HG03159 (cell line): ENCODE measurements at regions not wholly inside any gene's neighbourhood (a gene's known extent, or its start where the extent isn't known, plus 50 kb on each side); places are given as distances from the start of the nearest gene placed in this dataset.

Experiments used
- ATAC-seq: cut with Tn5 transposase; IDR thresholded peaks from one replicate; pipeline ENCODE4 v1.9.1; 2021; ENCODE audit warnings: mild to moderate bottlenecking, moderate library complexity; ENCODE audit not compliant: unreplicated experiment

- no peak for ATAC-seq
Measured at GRCh38 chr19:31402529-31403316, 53.5 kb upstream of the TSHZ3 start.

GRCh38 chr19:31406106-31406505 is 56.9 kb upstream of the TSHZ3 start:
- no peak for ATAC-seq

GRCh38 chr19:31408460-31409124 is 59.4 kb upstream of the TSHZ3 start:
- no peak for ATAC-seq

GRCh38 chr19:31413353-31413752 is 64.1 kb upstream of the TSHZ3 start:
- ATAC-seq: no peak

GRCh38 chr19:31415322-31415721 is 66.1 kb upstream of the TSHZ3 start:
- ATAC-seq: no peak

- no peak for ATAC-seq
Measured at GRCh38 chr19:31416548-31416947, 67.3 kb upstream of the TSHZ3 start.

- no peak for ATAC-seq
Measured at GRCh38 chr19:31418055-31418454, 68.8 kb upstream of the TSHZ3 start.

GRCh38 chr19:31418692-31419430 is 69.6 kb upstream of the TSHZ3 start:
- no peak for ATAC-seq

GRCh38 chr19:31419871-31420445 is 70.7 kb upstream of the TSHZ3 start:
- no peak for ATAC-seq

GRCh38 chr19:31421082-31421481 is 71.8 kb upstream of the TSHZ3 start:
- ATAC-seq: no peak

GRCh38 chr19:31421856-31422255 is 72.6 kb upstream of the TSHZ3 start:
- no peak for ATAC-seq

GRCh38 chr19:31423896-31424295 is 74.7 kb upstream of the TSHZ3 start:
- no peak for ATAC-seq

- no peak for ATAC-seq
Measured at GRCh38 chr19:31424861-31425620, 75.8 kb upstream of the TSHZ3 start.

- no peak for ATAC-seq
Measured at GRCh38 chr19:31427857-31428256, 78.6 kb upstream of the TSHZ3 start.

GRCh38 chr19:31430381-31430780 is 81.1 kb upstream of the TSHZ3 start:
- ATAC-seq: no peak

- no peak for ATAC-seq
Measured at GRCh38 chr19:31432201-31432810, 83.1 kb upstream of the TSHZ3 start.

- ATAC-seq: no peak
Measured at GRCh38 chr19:31436121-31436776, 87.0 kb upstream of the TSHZ3 start.

GRCh38 chr19:31438401-31439269 is 89.4 kb upstream of the TSHZ3 start:
- no peak for ATAC-seq

- no peak for ATAC-seq
Measured at GRCh38 chr19:31439270-31439573, 90.0 kb upstream of the TSHZ3 start.
